ENCODE measurements at regions not wholly inside any gene's neighbourhood (a gene's known extent, or its start where the extent isn't known, plus 50 kb on each side); places are given as distances from the start of the nearest gene placed in this dataset.

DNA sequence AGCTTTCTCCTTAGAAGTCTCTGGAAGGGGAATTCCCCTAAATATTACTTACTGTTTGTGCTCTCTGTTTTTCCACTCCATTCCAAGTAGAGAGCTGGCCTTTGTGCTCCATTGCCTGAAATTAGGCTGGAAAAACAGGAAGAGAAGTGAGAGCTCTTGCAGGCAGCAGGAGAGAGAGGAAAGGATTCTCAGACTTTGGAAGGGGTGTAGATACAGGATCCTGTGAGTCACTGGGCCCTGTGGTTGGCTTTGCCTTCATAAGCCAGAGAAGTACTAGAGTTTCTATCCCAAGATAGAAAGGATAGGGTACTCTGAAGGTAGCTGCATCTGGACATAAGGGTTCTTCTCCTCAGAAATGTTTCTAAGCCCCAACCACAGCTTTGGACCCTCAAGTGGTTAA lies 188.9 kb downstream of the CMPK2 start:
- TF ChIP-seq, protein P1, sequence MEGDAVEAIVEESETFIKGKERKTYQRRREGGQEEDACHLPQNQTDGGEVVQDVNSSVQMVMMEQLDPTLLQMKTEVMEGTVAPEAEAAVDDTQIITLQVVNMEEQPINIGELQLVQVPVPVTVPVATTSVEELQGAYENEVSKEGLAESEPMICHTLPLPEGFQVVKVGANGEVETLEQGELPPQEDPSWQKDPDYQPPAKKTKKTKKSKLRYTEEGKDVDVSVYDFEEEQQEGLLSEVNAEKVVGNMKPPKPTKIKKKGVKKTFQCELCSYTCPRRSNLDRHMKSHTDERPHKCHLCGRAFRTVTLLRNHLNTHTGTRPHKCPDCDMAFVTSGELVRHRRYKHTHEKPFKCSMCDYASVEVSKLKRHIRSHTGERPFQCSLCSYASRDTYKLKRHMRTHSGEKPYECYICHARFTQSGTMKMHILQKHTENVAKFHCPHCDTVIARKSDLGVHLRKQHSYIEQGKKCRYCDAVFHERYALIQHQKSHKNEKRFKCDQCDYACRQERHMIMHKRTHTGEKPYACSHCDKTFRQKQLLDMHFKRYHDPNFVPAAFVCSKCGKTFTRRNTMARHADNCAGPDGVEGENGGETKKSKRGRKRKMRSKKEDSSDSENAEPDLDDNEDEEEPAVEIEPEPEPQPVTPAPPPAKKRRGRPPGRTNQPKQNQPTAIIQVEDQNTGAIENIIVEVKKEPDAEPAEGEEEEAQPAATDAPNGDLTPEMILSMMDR (conservative IDR thresholded peaks at IDR 0.05; ENCODE audit: low read depth, low read length) = no peak
- no peak for TF ChIP-seq EZH2phosphoT487 (IDR thresholded peaks at IDR 0.05; ENCODE audit: borderline replicate concordance, low read length)
